Stomach (tissue), 8 donors: ENCODE measurements at regions not wholly inside any gene's neighbourhood (a gene's known extent, or its start where the extent isn't known, plus 50 kb on each side); places are given as distances from the start of the nearest gene placed in this dataset.

Source experiments
- DNase-seq, 2 donors: peaks; one replicate each; pipeline versions ENCODE4 v3.0.0 to v3.0.0-alpha.2; 2013 to 2019
- H3K27ac ChIP-seq, 5 donors: fragments of 200-600 bp in 4 of 5; sonication (generic) in 4 of 5; one replicate each; pipeline ENCODE4 v1.5.1; 2013 to 2019; ENCODE audit warnings: mild to moderate bottlenecking in 1 of 5, moderate library complexity in 1 of 5
- H3K27me3 ChIP-seq, 3 donors: fragments of 200-600 bp; sonication (generic); one replicate each; pipeline ENCODE4 v1.5.1; 2017 to 2019; ENCODE audit warnings: mixed run types in 1 of 3
- H3K36me3 ChIP-seq, 4 donors: fragments of 200-600 bp; sonication (generic); 1 replicate in 3 of 4; 2 replicates in 1 of 4; pipeline ENCODE4 v1.5.1; 2016 to 2019
- H3K4me1 ChIP-seq, 4 donors: fragments of 200-600 bp; sonication (generic); one replicate each; pipeline ENCODE4 v1.5.1; 2016 to 2019
- H3K4me3 ChIP-seq, 4 donors: fragments of 200-600 bp; sonication (generic) in 3 of 4; one replicate each; pipeline ENCODE4 v1.5.1; 2016 to 2019; ENCODE audit warnings: mild to moderate bottlenecking in 1 of 4
- H3K9me3 ChIP-seq, 4 donors: fragments of 200-600 bp; sonication (generic); one replicate each; pipeline ENCODE4 v1.5.1; 2016 to 2019
- CTCF ChIP-seq, 7 experiments: fragments of 450-650 bp in 4 of 7; fragments of 200-600 bp in 3 of 7; sonication (generic) in 3 of 7; IDR thresholded peaks; one replicate each; pipeline ENCODE4 v1.5.1; 2016 to 2019; ENCODE audit warnings: antibody characterized with exemption in 7 of 7, control low read depth in 2 of 7, mild to moderate bottlenecking in 1 of 7
- EP300 ChIP-seq: sonication (generic); formaldehyde crosslinking; IDR thresholded peaks from one replicate; pipeline ENCODE4 v1.6.1; 2017; ENCODE audit warnings: antibody characterized with exemption
- POLR2A ChIP-seq, 4 donors: fragments of 450-650 bp; IDR thresholded peaks; one replicate each; pipeline ENCODE4 v1.6.1; 2016; ENCODE audit warnings: antibody characterized with exemption in 4 of 4, control low read depth in 2 of 4, mild to moderate bottlenecking in 1 of 4, moderate library complexity in 1 of 4
- POLR2AphosphoS5 ChIP-seq, 3 donors: sonication (generic); formaldehyde crosslinking; IDR thresholded peaks; one replicate each; pipeline ENCODE4 v1.6.1; 2016; ENCODE audit warnings: antibody characterized with exemption in 3 of 3
- WGBS, 5 donors: extraction: QIAGEN DNeasy Blood & Tissue Kit in 3 of 5; methylation state at CpG; one replicate each; pipeline versions ENCODE4 v1.1.5 to v1.1.7; 2013 to 2018; 5-methylcytosine and 5-hydroxymethylcytosine counted together
- intact Hi-C: fragments of 100-400 bp; cut with DNase I; formaldehyde crosslinking; loops from one replicate; pipeline ENCODE4 v1.15.1; 2023; ENCODE audit warnings: low total_unique reads
- donor health status: healthy with polysubstance abuse.
- donor health status: Bipolar disorder and iron deficiency.
- donor health status: healthy.

GRCh38 chr21:39124681-39125251, 58.5 kb downstream of the PSMG1 start:
- H3K27ac ChIP-seq: peak overlapping the region in 4 of 5 donors; percentile 2 to 70 (median 43)

GRCh38 chr21:39123375-39123774, 59.9 kb downstream of the PSMG1 start:
- intact Hi-C loops: no loop called here
- no peak for DNase-seq
- no peak for TF ChIP-seq CTCF (IDR thresholded peaks at IDR 0.05)
- TF ChIP-seq POLR2A (IDR thresholded peaks at IDR 0.05): no peak
- no peak for TF ChIP-seq EP300
- TF ChIP-seq POLR2AphosphoS5 (IDR thresholded peaks at IDR 0.05): no peak
- Histone ChIP-seq H3K36me3 (no peaks in the 10 kb centered on the region), H3K9me3 (no peaks in the 10 kb centered on the region), H3K4me1 (peaks cover 0 to 20% (median 9%) of the 10 kb centered on the region in 4 donors), H3K27me3 (no peaks in the 10 kb centered on the region), H3K4me3 (no peak overlapping the region), H3K27ac (no peak overlapping the region)

More at GRCh38 chr21:39124681-39125251, 58.5 kb downstream of the PSMG1 start:
- H3K36me3 ChIP-seq: no peaks in the 10 kb centered on the region
- TF ChIP-seq POLR2A (IDR thresholded peaks at IDR 0.05) (no peak), EP300 (no peak), CTCF (IDR thresholded peaks at IDR 0.05) (no peak), POLR2AphosphoS5 (IDR thresholded peaks at IDR 0.05) (no peak)
- no peaks in the 10 kb centered on the region for H3K27me3 ChIP-seq
- no peak overlapping the region for H3K4me3 ChIP-seq
- WGBS, 5 donors: 40 to 52% (median 50%) methylated on average over 7 of the region's 7 CpGs
- intact Hi-C loops: no loop called here
- peaks cover 0 to 20% (median 9%) of the 10 kb centered on the region in 4 donors for H3K4me1 ChIP-seq
- DNase-seq: peak in 1 of 2 donors; percentile 50
- H3K9me3 ChIP-seq: no peaks in the 10 kb centered on the region

GRCh38 chr21:39121600-39122355, 61.5 kb downstream of the PSMG1 start:
- DNase-seq: no peak
- no peaks in the 10 kb centered on the region for H3K36me3 ChIP-seq
- intact Hi-C loops: no loop called here
- no peaks in the 10 kb centered on the region for H3K27me3 ChIP-seq
- H3K9me3 ChIP-seq: no peaks in the 10 kb centered on the region
- TF ChIP-seq EP300 (no peak), CTCF (IDR thresholded peaks at IDR 0.05) (no peak), POLR2A (IDR thresholded peaks at IDR 0.05) (no peak), POLR2AphosphoS5 (IDR thresholded peaks at IDR 0.05) (no peak)
- peaks cover 0 to 20% (median 9%) of the 10 kb centered on the region in 4 donors for H3K4me1 ChIP-seq
- no peak overlapping the region for H3K4me3 ChIP-seq
- no peak overlapping the region for H3K27ac ChIP-seq
- 82 to 90% (median 86%) methylated on average over 6 to 7 of the region's 7 CpGs for WGBS, 5 donors

- WGBS, 5 donors: 66 to 79% (median 71%) methylated on average over 9 to 10 of the region's 10 CpGs
- TF ChIP-seq CTCF (IDR thresholded peaks at IDR 0.05): no peak
- TF ChIP-seq POLR2A (IDR thresholded peaks at IDR 0.05): no peak
- no peak for TF ChIP-seq EP300
- no peak for TF ChIP-seq POLR2AphosphoS5 (IDR thresholded peaks at IDR 0.05)
- intact Hi-C loops: no loop called here
- Histone ChIP-seq H3K27me3 (no peaks in the 10 kb centered on the region), H3K27ac (no peak overlapping the region), H3K4me1 (peaks cover 0 to 19% (median 8%) of the 10 kb centered on the region in 4 donors), H3K9me3 (no peaks in the 10 kb centered on the region), H3K4me3 (no peak overlapping the region), H3K36me3 (no peaks in the 10 kb centered on the region)
- DNase-seq: no peak
Observed at GRCh38 chr21:39120876-39121599, 62.2 kb downstream of the PSMG1 start.
